ENCODE measurements at regions not wholly inside any gene's neighbourhood (a gene's known extent, or its start where the extent isn't known, plus 50 kb on each side); places are given as distances from the start of the nearest gene placed in this dataset.

DNA sequence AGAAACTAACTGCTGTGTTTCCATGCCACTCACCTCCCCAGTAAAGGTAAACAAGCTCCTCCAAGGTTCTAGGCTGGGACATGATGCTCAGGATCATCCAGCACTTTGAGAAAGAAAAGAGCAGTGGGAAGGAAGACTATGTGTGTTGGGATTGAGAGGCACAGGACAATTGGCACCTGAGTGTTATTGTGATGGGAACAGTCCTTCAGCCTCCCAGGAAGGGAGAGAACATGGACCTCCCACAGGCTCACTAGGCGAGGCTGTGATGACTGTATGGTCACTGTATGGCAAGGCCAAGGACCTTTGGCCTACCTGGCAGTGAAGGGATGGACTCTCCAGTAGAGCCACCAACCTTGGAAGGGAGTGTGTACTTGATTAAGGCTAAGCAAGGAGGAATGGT, 123.2 kb upstream of the UNC5B start:
- Histone ChIP-seq H3K27me3 (ENCODE audit: insufficient read depth, low read length, poor library complexity, severe bottlenecking) (no peaks in the 10 kb centered on the region), H3K9ac (ENCODE audit: low read depth, low read length, poor library complexity, severe bottlenecking) (no peak overlapping the region), H3K4me1 (ENCODE audit: insufficient read depth, low read length, poor library complexity, severe bottlenecking) (no peaks in the 10 kb centered on the region), H2AFZ (ENCODE audit: low read length) (no peak overlapping the region), H3K9me2 (replicated peaks; ENCODE audit: low read depth, low read length) (no peaks in the 10 kb centered on the region), H3K36me3 (ENCODE audit: insufficient read depth, low read length) (no peaks in the 10 kb centered on the region), H4K20me1 (ENCODE audit: insufficient read depth, low read length, poor library complexity, severe bottlenecking) (no peaks in the 10 kb centered on the region), H3K4me2 (ENCODE audit: low read depth, low read length, poor library complexity, severe bottlenecking) (no peak overlapping the region), H3F3A (ENCODE audit: low read depth) (no peaks in the 10 kb centered on the region), H3K4me3 (ENCODE audit: low read length, poor library complexity, severe bottlenecking) (no peak overlapping the region), H3K9me3 (ENCODE audit: insufficient read depth, low read depth, low read length) (no peaks in the 10 kb centered on the region), H3K79me2 (ENCODE audit: insufficient read depth, low read length) (no peaks in the 10 kb centered on the region)
- TF ChIP-seq EZH2phosphoT487 (IDR thresholded peaks at IDR 0.05; ENCODE audit: borderline replicate concordance): no peak
- TF ChIP-seq, protein P1, sequence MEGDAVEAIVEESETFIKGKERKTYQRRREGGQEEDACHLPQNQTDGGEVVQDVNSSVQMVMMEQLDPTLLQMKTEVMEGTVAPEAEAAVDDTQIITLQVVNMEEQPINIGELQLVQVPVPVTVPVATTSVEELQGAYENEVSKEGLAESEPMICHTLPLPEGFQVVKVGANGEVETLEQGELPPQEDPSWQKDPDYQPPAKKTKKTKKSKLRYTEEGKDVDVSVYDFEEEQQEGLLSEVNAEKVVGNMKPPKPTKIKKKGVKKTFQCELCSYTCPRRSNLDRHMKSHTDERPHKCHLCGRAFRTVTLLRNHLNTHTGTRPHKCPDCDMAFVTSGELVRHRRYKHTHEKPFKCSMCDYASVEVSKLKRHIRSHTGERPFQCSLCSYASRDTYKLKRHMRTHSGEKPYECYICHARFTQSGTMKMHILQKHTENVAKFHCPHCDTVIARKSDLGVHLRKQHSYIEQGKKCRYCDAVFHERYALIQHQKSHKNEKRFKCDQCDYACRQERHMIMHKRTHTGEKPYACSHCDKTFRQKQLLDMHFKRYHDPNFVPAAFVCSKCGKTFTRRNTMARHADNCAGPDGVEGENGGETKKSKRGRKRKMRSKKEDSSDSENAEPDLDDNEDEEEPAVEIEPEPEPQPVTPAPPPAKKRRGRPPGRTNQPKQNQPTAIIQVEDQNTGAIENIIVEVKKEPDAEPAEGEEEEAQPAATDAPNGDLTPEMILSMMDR (conservative IDR thresholded peaks at IDR 0.05; ENCODE audit: low read length): no peak

DNA sequence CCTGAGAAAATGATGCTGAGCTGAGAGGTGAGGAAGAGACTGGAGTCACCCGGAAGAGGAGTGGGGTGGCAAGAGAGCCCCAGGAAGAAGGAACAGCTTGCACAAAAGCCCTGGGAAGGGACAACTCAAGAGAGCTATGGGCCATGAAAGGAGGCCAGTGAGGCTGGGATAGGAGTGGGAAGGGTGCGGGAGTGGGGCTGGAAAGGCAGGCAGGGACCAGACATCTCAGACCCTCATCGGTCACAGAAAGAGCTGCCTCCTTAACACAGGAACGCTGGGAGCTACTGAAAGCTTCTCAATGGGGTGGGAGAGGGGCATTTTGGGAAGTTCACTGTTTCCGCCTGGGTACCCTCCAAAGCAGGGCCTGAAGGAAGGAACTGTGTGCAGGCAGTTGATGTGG, 122.0 kb upstream of the UNC5B start:
- Histone ChIP-seq H3K36me3 (ENCODE audit: insufficient read depth, low read length) (no peaks in the 10 kb centered on the region), H4K20me1 (ENCODE audit: insufficient read depth, low read length, poor library complexity, severe bottlenecking) (no peaks in the 10 kb centered on the region), H3K79me2 (ENCODE audit: insufficient read depth, low read length) (no peaks in the 10 kb centered on the region), H2AFZ (ENCODE audit: low read length) (no peak overlapping the region), H3K9me3 (ENCODE audit: insufficient read depth, low read depth, low read length) (no peaks in the 10 kb centered on the region), H3K9ac (ENCODE audit: low read depth, low read length, poor library complexity, severe bottlenecking) (no peak overlapping the region), H3F3A (ENCODE audit: low read depth) (no peaks in the 10 kb centered on the region), H3K27me3 (ENCODE audit: insufficient read depth, low read length, poor library complexity, severe bottlenecking) (no peaks in the 10 kb centered on the region), H3K4me2 (ENCODE audit: low read depth, low read length, poor library complexity, severe bottlenecking) (no peak overlapping the region), H3K4me1 (ENCODE audit: insufficient read depth, low read length, poor library complexity, severe bottlenecking) (no peaks in the 10 kb centered on the region), H3K9me2 (replicated peaks; ENCODE audit: low read depth, low read length) (no peaks in the 10 kb centered on the region), H3K4me3 (ENCODE audit: low read length, poor library complexity, severe bottlenecking) (no peak overlapping the region)
- TF ChIP-seq, protein P1 (conservative IDR thresholded peaks at IDR 0.05; ENCODE audit: low read length): no peak
- TF ChIP-seq EZH2phosphoT487 (IDR thresholded peaks at IDR 0.05; ENCODE audit: borderline replicate concordance): no peak

DNA sequence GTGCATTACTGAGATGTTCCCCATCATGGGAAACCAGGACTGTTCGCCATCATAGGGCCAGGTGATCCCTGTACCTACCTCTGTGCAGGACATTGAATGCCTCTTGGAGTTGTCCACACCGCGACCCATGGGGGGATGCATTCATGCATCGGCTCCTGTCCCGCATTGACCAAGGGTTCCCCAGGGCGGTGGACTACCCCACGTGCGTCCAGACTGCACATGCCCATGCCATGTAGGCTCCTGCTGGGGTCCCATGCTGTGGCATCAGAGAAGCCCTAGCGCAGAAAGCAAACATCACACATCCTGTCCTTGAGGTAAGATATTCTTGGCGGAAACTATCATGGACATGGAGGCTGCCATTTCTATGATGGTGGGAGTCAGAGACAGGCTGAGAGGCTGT, 121.6 kb upstream of the UNC5B start:
- Histone ChIP-seq H3K27me3 (ENCODE audit: insufficient read depth, low read length, poor library complexity, severe bottlenecking) (no peaks in the 10 kb centered on the region), H3K4me3 (ENCODE audit: low read length, poor library complexity, severe bottlenecking) (no peak overlapping the region), H3K9me2 (replicated peaks; ENCODE audit: low read depth, low read length) (no peaks in the 10 kb centered on the region), H3K36me3 (ENCODE audit: insufficient read depth, low read length) (no peaks in the 10 kb centered on the region), H3F3A (ENCODE audit: low read depth) (no peaks in the 10 kb centered on the region), H3K9me3 (ENCODE audit: insufficient read depth, low read depth, low read length) (no peaks in the 10 kb centered on the region), H4K20me1 (ENCODE audit: insufficient read depth, low read length, poor library complexity, severe bottlenecking) (no peaks in the 10 kb centered on the region), H2AFZ (ENCODE audit: low read length) (no peak overlapping the region), H3K9ac (ENCODE audit: low read depth, low read length, poor library complexity, severe bottlenecking) (no peak overlapping the region), H3K4me2 (ENCODE audit: low read depth, low read length, poor library complexity, severe bottlenecking) (no peak overlapping the region), H3K4me1 (ENCODE audit: insufficient read depth, low read length, poor library complexity, severe bottlenecking) (no peaks in the 10 kb centered on the region), H3K79me2 (ENCODE audit: insufficient read depth, low read length) (no peaks in the 10 kb centered on the region)
- TF ChIP-seq EZH2phosphoT487 (IDR thresholded peaks at IDR 0.05; ENCODE audit: borderline replicate concordance): no peak
- TF ChIP-seq, protein P1 (conservative IDR thresholded peaks at IDR 0.05; ENCODE audit: low read length): no peak

All from Loucy (cell line).